ENCODE measurements at regions not wholly inside any gene's neighbourhood (a gene's known extent, or its start where the extent isn't known, plus 50 kb on each side); places are given as distances from the start of the nearest gene placed in this dataset.
"Not testable (repeated sequence)": the region's sequence is repeated elsewhere in the genome, so short reads cannot be mapped to it uniquely, and the experiment has no call there.

DNA sequence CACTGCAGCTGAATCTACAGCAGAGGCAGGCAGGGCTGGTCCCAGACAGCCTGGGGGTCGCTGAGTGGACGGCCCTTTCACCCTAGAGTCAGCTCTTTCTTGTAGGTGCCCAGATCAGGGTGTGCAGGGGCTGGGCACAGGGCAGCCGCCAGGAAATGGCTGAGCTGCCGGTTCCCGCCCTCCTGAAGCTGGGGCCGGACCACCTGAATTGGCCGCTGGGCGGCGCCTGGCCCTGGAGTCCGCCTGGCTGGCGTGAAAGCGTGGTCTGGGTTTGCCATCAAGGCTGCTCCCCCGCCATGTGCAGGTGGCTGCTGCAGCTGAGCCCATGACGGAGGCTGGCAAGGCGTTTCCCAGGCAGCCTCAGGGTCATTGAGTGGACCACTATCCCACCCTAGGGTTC lies 85.7 kb downstream of the POTEM start:
- H3K27ac ChIP-seq; DNase-seq; H3K4me1 ChIP-seq; H3K27me3 ChIP-seq; H3K36me3 ChIP-seq; H3K4me3 ChIP-seq; H3K9me3 ChIP-seq; intact Hi-C loops (cut with DNase I): not testable (repeated sequence)
- peak in 1 of 4 donors; percentile 55 for ATAC-seq
- no CpG with 5 or more reads among the region's 15 CpGs for WGBS (ENCODE audit: insufficient coverage, low coverage, low lambda C conversion rate, missing lambda C conversion rate)

- peak; percentile 51 to 66 (median 58) for ATAC-seq
- H3K4me3 ChIP-seq; H3K36me3 ChIP-seq; H3K27me3 ChIP-seq; intact Hi-C loops (cut with DNase I); DNase-seq; H3K27ac ChIP-seq; H3K4me1 ChIP-seq; H3K9me3 ChIP-seq: not testable (repeated sequence)
- WGBS (ENCODE audit: insufficient coverage, low coverage, low lambda C conversion rate, missing lambda C conversion rate) = no CpG with 5 or more reads among the region's 27 CpGs
These were observed 86.3 kb downstream of the POTEM start for GRCh38 chr14:19053426-19054050.

DNA sequence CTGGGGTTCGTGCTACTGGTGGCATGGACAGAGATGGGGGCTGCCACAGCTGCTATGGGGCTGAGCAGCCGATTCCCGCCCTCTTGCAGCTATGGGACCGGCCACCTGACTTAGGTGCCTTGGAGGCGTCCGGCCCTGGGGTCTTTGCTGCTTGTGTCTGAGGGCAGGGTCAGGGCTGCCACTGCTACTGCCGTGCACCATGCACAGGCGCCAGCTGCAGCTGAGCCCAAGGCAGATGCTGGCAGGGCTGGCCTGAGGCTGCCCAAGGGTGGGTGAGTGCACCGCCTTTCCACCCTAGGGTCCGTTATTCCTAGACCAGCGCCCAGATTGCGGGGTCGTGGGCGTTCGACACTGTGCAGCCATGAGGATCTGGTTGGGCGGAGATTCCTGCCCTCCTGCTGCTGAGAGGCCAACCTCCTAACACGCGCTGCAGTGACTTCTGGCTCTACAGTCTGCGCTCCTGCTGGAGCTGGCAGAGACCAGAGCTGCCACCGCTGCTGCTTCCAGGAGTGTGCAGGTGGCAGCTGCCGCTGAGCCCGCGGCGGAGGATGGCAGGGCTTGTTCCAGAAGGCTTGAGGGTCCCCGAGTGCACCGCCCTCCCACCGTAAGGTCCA lies 87.0 kb downstream of the POTEM start:
- H3K27me3 ChIP-seq; DNase-seq; H3K4me3 ChIP-seq; H3K4me1 ChIP-seq; H3K9me3 ChIP-seq; intact Hi-C loops (cut with DNase I); ATAC-seq; H3K36me3 ChIP-seq; H3K27ac ChIP-seq: not testable (repeated sequence)
- no CpG with 5 or more reads among the region's 27 CpGs for WGBS (ENCODE audit: insufficient coverage, low coverage, low lambda C conversion rate, missing lambda C conversion rate)

- intact Hi-C loops (cut with DNase I) = not testable (repeated sequence)
- ATAC-seq = peak; percentile 50 to 74 (median 66)
These were observed 87.7 kb downstream of the POTEM start for GRCh38 chr14:19054934-19055333.

GRCh38 chr14:19059066-19059465 lies 91.8 kb downstream of the POTEM start:
- H3K27ac ChIP-seq; DNase-seq; H3K36me3 ChIP-seq; H3K27me3 ChIP-seq; ATAC-seq; intact Hi-C loops (cut with DNase I); H3K4me1 ChIP-seq; H3K9me3 ChIP-seq; H3K4me3 ChIP-seq: not testable (repeated sequence)
- 30% methylated on average over 2 of the region's 2 CpGs for WGBS (ENCODE audit: insufficient coverage, low coverage, low lambda C conversion rate, missing lambda C conversion rate)

More at GRCh38 chr14:19054934-19055333, 87.7 kb downstream of the POTEM start:
- H3K9me3 ChIP-seq, H3K27ac ChIP-seq, DNase-seq, H3K27me3 ChIP-seq, H3K4me3 ChIP-seq, H3K4me1 ChIP-seq, H3K36me3 ChIP-seq: not testable (repeated sequence)
- WGBS (ENCODE audit: insufficient coverage, low coverage, low lambda C conversion rate, missing lambda C conversion rate) = no CpG with 5 or more reads among the region's 20 CpGs

- H3K36me3 ChIP-seq; H3K4me1 ChIP-seq; H3K27ac ChIP-seq; intact Hi-C loops (cut with DNase I); H3K4me3 ChIP-seq; H3K27me3 ChIP-seq; DNase-seq; H3K9me3 ChIP-seq: not testable (repeated sequence)
- ATAC-seq = peak; percentile 52 to 82 (median 74)
- WGBS (ENCODE audit: insufficient coverage, low coverage, low lambda C conversion rate, missing lambda C conversion rate) = no CpG with 5 or more reads among the region's 34 CpGs
These were observed 94.6 kb downstream of the POTEM start for GRCh38 chr14:19061689-19062450.

- not testable (repeated sequence) for DNase-seq
These were observed 101.7 kb downstream of the POTEM start for GRCh38 chr14:19068957-19069356.

GRCh38 chr14:19072518-19072917 lies 105.3 kb downstream of the POTEM start:
- intact Hi-C loops (cut with DNase I); H3K36me3 ChIP-seq; H3K27ac ChIP-seq; DNase-seq; H3K4me3 ChIP-seq; H3K27me3 ChIP-seq; H3K9me3 ChIP-seq; H3K4me1 ChIP-seq: not testable (repeated sequence)
- ATAC-seq = peak in 1 of 4 donors; percentile 26
- no CpG with 5 or more reads among the region's 2 CpGs for whole genome bisulfite sequencing (ENCODE audit: insufficient coverage, low coverage, low lambda C conversion rate, missing lambda C conversion rate)

More at GRCh38 chr14:19068957-19069356, 101.7 kb downstream of the POTEM start:
- H3K27ac ChIP-seq; intact Hi-C loops (cut with DNase I); H3K4me1 ChIP-seq; H3K4me3 ChIP-seq; H3K27me3 ChIP-seq; H3K36me3 ChIP-seq; ATAC-seq; H3K9me3 ChIP-seq: not testable (repeated sequence)
- no CpG with 5 or more reads among the region's 3 CpGs for WGBS (ENCODE audit: insufficient coverage, low coverage, low lambda C conversion rate, missing lambda C conversion rate)

GRCh38 chr14:19088632-19089031 lies 121.4 kb downstream of the POTEM start:
- ATAC-seq; H3K27me3 ChIP-seq; H3K4me3 ChIP-seq; H3K9me3 ChIP-seq; DNase-seq; H3K4me1 ChIP-seq; H3K36me3 ChIP-seq; intact Hi-C loops (cut with DNase I); H3K27ac ChIP-seq: not testable (repeated sequence)
- 20% methylated on average over 1 of the region's 2 CpGs for WGBS (ENCODE audit: insufficient coverage, low coverage, low lambda C conversion rate, missing lambda C conversion rate)

GRCh38 chr14:19093227-19093626 lies 126.0 kb downstream of the POTEM start:
- intact Hi-C loops (cut with DNase I); H3K27ac ChIP-seq; H3K9me3 ChIP-seq; H3K4me1 ChIP-seq; ATAC-seq; DNase-seq; H3K27me3 ChIP-seq; H3K36me3 ChIP-seq; H3K4me3 ChIP-seq: not testable (repeated sequence)
- WGBS (ENCODE audit: insufficient coverage, low coverage, low lambda C conversion rate, missing lambda C conversion rate) = no CpG with 5 or more reads among the region's 5 CpGs

DNA sequence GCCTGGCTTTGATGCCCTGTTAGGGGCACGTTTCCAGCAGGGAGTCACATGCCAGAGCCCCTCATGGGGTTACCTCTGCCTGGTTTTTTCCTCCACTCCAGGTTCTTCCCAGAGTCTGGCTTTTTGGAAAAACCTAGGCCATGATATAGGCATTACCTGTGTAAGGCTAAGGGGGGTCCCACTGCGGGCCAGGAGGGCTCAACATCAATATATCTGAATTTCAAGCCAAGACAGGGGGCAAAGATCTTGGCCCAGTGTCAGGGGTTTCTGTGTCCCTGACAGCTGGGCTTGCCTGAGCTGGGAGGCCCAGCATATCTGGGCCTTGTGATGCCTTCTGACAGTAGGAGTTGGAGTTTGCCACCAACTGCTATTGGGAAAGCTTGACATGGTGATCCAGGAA lies 127.5 kb downstream of the POTEM start:
- DNase-seq; H3K4me3 ChIP-seq; H3K27ac ChIP-seq; H3K27me3 ChIP-seq; H3K36me3 ChIP-seq; H3K4me1 ChIP-seq; ATAC-seq; H3K9me3 ChIP-seq; intact Hi-C loops (cut with DNase I): not testable (repeated sequence)
- 13% methylated on average over 1 of the region's 2 CpGs for WGBS (ENCODE audit: insufficient coverage, low coverage, low lambda C conversion rate, missing lambda C conversion rate)

Measured in right lobe of liver (tissue), 6 donors.